ENCODE measurements at regions not wholly inside any gene's neighbourhood (a gene's known extent, or its start where the extent isn't known, plus 50 kb on each side); places are given as distances from the start of the nearest gene placed in this dataset.

DNA sequence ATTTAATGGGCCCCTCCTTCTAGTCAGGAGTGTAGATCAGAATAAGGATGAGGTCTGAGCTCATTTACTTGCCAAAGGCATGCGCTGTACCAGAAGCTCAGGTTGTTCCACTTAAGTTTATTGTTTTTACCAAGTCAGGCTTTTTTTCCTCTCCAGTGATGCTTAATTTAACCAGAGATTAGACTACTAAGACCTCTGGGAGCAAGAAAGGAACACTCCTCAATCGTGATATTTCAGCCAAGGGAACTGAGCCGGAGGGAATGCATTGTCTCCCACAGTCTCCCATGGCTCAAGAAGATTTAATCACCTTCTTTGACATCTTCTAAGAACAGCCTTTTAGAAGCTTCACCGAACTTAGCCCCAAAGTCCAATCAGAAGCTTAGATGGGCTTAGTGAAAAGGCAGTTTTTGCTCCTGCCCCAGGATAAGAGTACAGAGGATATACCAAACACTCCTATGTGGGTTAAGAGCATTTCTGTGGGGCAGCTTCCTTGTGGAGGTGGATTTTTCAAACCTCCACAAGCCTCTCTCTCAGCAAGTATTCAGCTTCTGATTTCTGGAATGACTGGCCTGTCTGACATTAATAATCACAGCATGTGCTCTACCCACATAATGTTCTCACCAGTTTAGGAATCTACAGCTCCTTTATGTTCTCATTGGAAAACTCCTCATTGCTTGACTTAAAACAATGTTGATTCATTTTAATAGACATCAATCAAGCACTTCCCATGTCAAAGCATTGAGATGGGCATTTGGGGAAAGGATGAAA lies 322.7 kb downstream of the SUCLA2 start:
- no peak for TF ChIP-seq POLR2A (IDR thresholded peaks at IDR 0.05; ENCODE audit: extremely low read depth, insufficient read length)
- TF ChIP-seq, protein P1, sequence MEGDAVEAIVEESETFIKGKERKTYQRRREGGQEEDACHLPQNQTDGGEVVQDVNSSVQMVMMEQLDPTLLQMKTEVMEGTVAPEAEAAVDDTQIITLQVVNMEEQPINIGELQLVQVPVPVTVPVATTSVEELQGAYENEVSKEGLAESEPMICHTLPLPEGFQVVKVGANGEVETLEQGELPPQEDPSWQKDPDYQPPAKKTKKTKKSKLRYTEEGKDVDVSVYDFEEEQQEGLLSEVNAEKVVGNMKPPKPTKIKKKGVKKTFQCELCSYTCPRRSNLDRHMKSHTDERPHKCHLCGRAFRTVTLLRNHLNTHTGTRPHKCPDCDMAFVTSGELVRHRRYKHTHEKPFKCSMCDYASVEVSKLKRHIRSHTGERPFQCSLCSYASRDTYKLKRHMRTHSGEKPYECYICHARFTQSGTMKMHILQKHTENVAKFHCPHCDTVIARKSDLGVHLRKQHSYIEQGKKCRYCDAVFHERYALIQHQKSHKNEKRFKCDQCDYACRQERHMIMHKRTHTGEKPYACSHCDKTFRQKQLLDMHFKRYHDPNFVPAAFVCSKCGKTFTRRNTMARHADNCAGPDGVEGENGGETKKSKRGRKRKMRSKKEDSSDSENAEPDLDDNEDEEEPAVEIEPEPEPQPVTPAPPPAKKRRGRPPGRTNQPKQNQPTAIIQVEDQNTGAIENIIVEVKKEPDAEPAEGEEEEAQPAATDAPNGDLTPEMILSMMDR (IDR thresholded peaks at IDR 0.05; ENCODE audit: low read depth, low read length) = no peak
- no peak for TF ChIP-seq MYC (IDR thresholded peaks at IDR 0.05; ENCODE audit: low read depth, low read length)
- TF ChIP-seq, protein P2, sequence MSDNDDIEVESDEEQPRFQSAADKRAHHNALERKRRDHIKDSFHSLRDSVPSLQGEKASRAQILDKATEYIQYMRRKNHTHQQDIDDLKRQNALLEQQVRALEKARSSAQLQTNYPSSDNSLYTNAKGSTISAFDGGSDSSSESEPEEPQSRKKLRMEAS (IDR thresholded peaks at IDR 0.05; ENCODE audit: low read depth, low read length) = no peak

All from NB4 (cell line).